ENCODE measurements at regions not wholly inside any gene's neighbourhood (a gene's known extent, or its start where the extent isn't known, plus 50 kb on each side); places are given as distances from the start of the nearest gene placed in this dataset.

GRCh38 chr11:130760515-130761125 is 155.7 kb downstream of the SNX19 start:
- DNase-seq, result no peak

GRCh38 chr11:130761560-130762220 is 154.6 kb downstream of the SNX19 start:
- no peak for DNase-seq

GRCh38 chr11:130762638-130763037 is 153.6 kb downstream of the SNX19 start:
- DNase-seq, result no peak

GRCh38 chr11:130763087-130763980 is 152.9 kb downstream of the SNX19 start:
- no peak for DNase-seq

GRCh38 chr11:130765406-130765805 is 150.9 kb downstream of the SNX19 start:
- DNase-seq, result no peak

GRCh38 chr11:130765951-130766649 is 150.2 kb downstream of the SNX19 start:
- DNase-seq, result no peak

- no peak for DNase-seq
Observed at GRCh38 chr11:130766650-130767565, 149.4 kb downstream of the SNX19 start.

- DNase-seq, result no peak
Observed at GRCh38 chr11:130769782-130770535, 146.3 kb downstream of the SNX19 start.

- no peak for DNase-seq
Observed at GRCh38 chr11:130771708-130772107, 144.6 kb downstream of the SNX19 start.

- DNase-seq, result peak; percentile 42
Observed at GRCh38 chr11:130772266-130773227, 143.7 kb downstream of the SNX19 start.

GRCh38 chr11:130773244-130773820 is 142.9 kb downstream of the SNX19 start:
- no peak for DNase-seq

GRCh38 chr11:130774703-130775102 is 141.6 kb downstream of the SNX19 start:
- DNase-seq, result no peak

- no peak for DNase-seq
Observed at GRCh38 chr11:130775306-130776060, 140.8 kb downstream of the SNX19 start.

GRCh38 chr11:130776061-130776419 is 140.2 kb downstream of the SNX19 start:
- no peak for DNase-seq

GRCh38 chr11:130778026-130778425 is 138.3 kb downstream of the SNX19 start:
- DNase-seq, result no peak

- DNase-seq, result no peak
Observed at GRCh38 chr11:130778705-130779104, 137.6 kb downstream of the SNX19 start.

- DNase-seq, result no peak
Observed at GRCh38 chr11:130779267-130779666, 137.0 kb downstream of the SNX19 start.

- DNase-seq, result no peak
Observed at GRCh38 chr11:130779943-130780342, 136.3 kb downstream of the SNX19 start.

- no peak for DNase-seq
Observed at GRCh38 chr11:130780437-130780836, 135.8 kb downstream of the SNX19 start.
